Brain microvascular endothelial cell (primary cell): ENCODE measurements at regions not wholly inside any gene's neighbourhood (a gene's known extent, or its start where the extent isn't known, plus 50 kb on each side); places are given as distances from the start of the nearest gene placed in this dataset.

Experiments
- DNase-seq: peaks from one replicate; pipeline ENCODE4 v3.0.0-alpha.2; 2020
- H3K27ac ChIP-seq: fragments of 250-450 bp; sonication (Bioruptor Pico); 2 replicates; pipeline ENCODE4 v1.5.1; 2020; ENCODE audit warnings: mild to moderate bottlenecking, moderate library complexity
- H3K27me3 ChIP-seq: fragments of 250-450 bp; sonication (Bioruptor Pico); replicated peaks from 2 replicates; pipeline ENCODE4 v1.5.1; 2020; ENCODE audit warnings: mild to moderate bottlenecking
- H3K36me3 ChIP-seq: fragments of 250-450 bp; sonication (Bioruptor Pico); replicated peaks from 2 replicates; pipeline ENCODE4 v1.5.1; 2020; ENCODE audit warnings: mild to moderate bottlenecking
- H3K4me3 ChIP-seq: 2 replicates; pipeline ENCODE4 v1.5.1; 2011; ENCODE audit warnings: low read depth, mild to moderate bottlenecking, control low read depth, low read length, moderate library complexity
- in situ Hi-C: cut with HindIII; loops from 2 replicates; pipeline ENCODE4 v1.10.0; 2017; ENCODE audit warnings: low sequenced_read_pairs, low pct_ligation_motif_present
- TF ChIP-seq, protein P1 (sequence below): IDR thresholded peaks from 2 replicates; pipeline ENCODE4 v1.5.1; 2011; ENCODE audit warnings: low read depth, mild to moderate bottlenecking, moderate library complexity, low read length, control low read depth, inconsistent platforms; ENCODE audit errors: missing control alignments

DNA sequence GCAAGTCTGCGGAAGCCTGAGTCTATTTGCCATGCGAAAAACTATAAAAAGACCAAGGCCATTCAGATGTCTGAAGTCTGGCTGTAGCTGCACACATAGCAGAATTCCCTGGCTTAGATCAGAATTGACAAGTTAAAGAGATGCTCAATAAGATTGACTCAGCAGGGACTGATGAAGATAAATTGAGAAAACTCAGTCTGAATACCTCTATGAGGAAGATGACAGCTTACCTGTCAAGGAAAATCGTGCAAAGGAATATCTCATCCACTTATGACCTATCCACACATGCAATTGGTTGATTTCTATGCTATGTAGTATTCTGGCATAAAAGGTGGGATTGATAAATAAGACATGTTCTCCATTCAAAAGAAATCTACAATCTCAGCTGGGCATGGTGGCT, 288.6 kb downstream of the BAMBI start:
- Histone ChIP-seq H3K27ac (no peak overlapping the region), H3K27me3 (no peaks in the 10 kb centered on the region)
- in situ Hi-C loops = no loop called here

DNA sequence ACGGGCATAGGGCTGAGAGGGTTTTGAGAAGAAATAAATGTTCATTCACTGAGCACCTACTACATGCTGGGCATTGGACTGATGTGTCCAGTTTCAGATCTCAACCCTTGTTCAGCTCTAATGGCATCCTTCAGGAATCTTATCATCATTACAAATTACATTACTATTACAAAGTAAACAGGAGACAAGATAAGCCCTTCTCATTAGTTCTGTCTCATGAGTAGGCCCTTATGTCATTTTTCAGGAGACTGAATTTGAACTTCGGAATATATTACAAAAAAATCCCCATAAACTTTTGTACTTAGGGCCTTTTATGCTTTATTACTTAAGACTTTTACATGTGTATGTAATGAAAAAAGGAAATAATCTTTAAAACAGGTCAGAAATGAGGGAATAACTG, 289.7 kb downstream of the BAMBI start:
- Histone ChIP-seq H3K27ac (no peak overlapping the region), H3K27me3 (no peaks in the 10 kb centered on the region), H3K4me3 (no peak overlapping the region), H3K36me3 (no peaks in the 10 kb centered on the region)
- DNase-seq = no peak
- TF ChIP-seq, protein P1, sequence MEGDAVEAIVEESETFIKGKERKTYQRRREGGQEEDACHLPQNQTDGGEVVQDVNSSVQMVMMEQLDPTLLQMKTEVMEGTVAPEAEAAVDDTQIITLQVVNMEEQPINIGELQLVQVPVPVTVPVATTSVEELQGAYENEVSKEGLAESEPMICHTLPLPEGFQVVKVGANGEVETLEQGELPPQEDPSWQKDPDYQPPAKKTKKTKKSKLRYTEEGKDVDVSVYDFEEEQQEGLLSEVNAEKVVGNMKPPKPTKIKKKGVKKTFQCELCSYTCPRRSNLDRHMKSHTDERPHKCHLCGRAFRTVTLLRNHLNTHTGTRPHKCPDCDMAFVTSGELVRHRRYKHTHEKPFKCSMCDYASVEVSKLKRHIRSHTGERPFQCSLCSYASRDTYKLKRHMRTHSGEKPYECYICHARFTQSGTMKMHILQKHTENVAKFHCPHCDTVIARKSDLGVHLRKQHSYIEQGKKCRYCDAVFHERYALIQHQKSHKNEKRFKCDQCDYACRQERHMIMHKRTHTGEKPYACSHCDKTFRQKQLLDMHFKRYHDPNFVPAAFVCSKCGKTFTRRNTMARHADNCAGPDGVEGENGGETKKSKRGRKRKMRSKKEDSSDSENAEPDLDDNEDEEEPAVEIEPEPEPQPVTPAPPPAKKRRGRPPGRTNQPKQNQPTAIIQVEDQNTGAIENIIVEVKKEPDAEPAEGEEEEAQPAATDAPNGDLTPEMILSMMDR = no peak
- in situ Hi-C loops = no loop called here

More for the DNA sequence above, 288.6 kb downstream of the BAMBI start:
- no peak for DNase-seq
- TF ChIP-seq, protein P1 = no peak
- H3K36me3 ChIP-seq = no peaks in the 10 kb centered on the region
- no peak overlapping the region for H3K4me3 ChIP-seq

DNA sequence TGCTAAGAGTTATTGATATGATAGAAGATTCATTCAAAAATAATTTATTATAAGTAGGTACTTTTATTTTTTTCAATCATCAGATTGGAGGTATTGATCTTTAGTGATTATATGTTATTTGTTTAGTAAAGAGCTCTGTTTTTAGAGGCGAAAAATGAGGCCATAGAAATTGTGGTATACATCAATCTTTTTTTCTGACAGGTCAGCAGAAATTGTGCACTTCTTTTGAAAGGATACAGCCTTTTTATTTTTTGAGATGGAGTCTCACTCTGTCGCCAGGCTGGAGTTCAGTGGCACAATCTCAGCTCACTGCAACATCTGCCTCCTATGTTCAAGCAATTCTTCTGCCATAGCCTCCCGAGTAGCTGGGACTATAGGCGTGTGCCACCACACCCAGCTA, 292.1 kb downstream of the BAMBI start:
- DNase-seq = no peak
- TF ChIP-seq, protein P1 = no peak
- Histone ChIP-seq H3K27ac (no peak overlapping the region), H3K36me3 (no peaks in the 10 kb centered on the region), H3K4me3 (no peak overlapping the region), H3K27me3 (no peaks in the 10 kb centered on the region)
- in situ Hi-C loops = no loop called here

DNA sequence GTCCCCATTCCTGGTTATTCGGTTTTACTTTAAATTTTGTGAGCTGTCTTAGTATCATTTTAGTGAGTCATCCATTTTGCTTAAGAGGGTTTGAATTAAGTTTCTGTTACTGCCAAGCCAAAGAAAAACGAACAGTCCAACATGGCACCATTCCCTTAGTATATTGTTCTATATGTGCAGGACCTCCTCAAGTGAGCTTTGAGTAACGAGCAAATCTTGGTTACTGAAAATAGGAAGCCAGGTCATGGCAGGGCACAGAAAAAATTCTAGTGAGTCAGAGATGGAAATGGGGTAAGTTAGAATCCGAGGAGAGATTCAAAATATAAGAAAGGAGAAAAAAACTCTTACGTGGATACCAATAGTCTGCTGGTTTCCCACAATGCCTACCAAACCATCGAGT, 292.9 kb downstream of the BAMBI start:
- DNase-seq = peak; percentile 74
- H3K36me3 ChIP-seq = no peaks in the 10 kb centered on the region
- H3K4me3 ChIP-seq = no peak overlapping the region
- H3K27ac ChIP-seq = peak overlapping the region; percentile 39
- TF ChIP-seq, protein P1 = no peak
- H3K27me3 ChIP-seq = no peaks in the 10 kb centered on the region
- in situ Hi-C loops = no loop called here

DNA sequence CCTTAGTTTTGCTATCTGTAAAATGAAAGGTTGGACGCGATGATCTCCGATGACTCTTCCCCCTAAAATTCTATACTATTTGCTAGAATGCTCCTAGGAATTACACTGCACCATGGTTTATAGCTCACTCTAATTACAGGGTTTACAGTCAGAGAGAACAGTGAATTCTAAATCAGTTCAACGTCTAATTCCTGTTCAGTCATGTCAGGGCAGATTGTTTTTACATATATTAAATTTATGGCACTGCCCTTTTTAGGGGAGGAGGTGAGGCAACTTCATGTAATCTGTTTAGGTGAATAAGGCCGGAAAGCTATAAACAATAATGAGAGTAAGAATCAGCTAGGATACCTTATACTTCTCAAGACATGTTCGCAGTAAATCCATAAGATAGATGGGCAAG, 293.9 kb downstream of the BAMBI start:
- H3K27me3 ChIP-seq = no peaks in the 10 kb centered on the region
- H3K27ac ChIP-seq = no peak overlapping the region
- no peak for DNase-seq
- in situ Hi-C loops = no loop called here
- H3K36me3 ChIP-seq = no peaks in the 10 kb centered on the region
- TF ChIP-seq, protein P1 = no peak
- no peak overlapping the region for H3K4me3 ChIP-seq

DNA sequence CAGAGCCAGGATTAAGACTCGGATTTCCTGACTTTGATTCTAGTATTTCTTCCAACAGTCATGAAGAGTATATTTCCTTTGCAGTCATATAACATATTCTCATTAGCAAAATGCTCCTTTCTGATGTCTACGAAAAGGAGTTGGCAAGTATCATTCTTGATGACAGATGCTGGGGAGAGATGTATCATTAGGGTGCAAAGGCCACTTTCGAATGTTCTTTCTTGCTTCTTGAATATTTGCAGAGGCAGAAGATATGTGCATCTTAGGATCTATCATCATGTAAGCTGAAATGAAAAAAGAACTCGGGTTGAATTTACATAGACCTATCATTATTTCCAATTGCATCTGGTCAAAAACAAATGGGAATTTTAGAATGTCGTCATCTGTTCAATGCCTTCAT, 294.4 kb downstream of the BAMBI start:
- no peak overlapping the region for H3K27ac ChIP-seq
- TF ChIP-seq, protein P1 = no peak
- DNase-seq = no peak
- in situ Hi-C loops = no loop called here
- no peaks in the 10 kb centered on the region for H3K27me3 ChIP-seq
- no peaks in the 10 kb centered on the region for H3K36me3 ChIP-seq
- H3K4me3 ChIP-seq = no peak overlapping the region
